Natural killer cell (primary cell): ENCODE measurements at regions not wholly inside any gene's neighbourhood (a gene's known extent, or its start where the extent isn't known, plus 50 kb on each side); places are given as distances from the start of the nearest gene placed in this dataset.

Source experiments
- ATAC-seq, 3 donors: fragments of 150-1000 bp in 2 of 3; fragments of 200-7000 bp in 1 of 3; cut with Tn5 transposase; 1 replicate in 1 of 3; 2 replicates in 2 of 3; pipeline ENCODE4 v1.10.0; 2021; ENCODE audit warnings: mild to moderate bottlenecking in 2 of 3, moderate library complexity in 2 of 3
- DNase-seq, 2 donors: peaks; one replicate each; pipeline versions ENCODE4 v3.0.0 to v3.0.0-alpha.2; 2013 to 2021; ENCODE audit warnings: mixed read lengths in 1 of 2
- H3K27ac ChIP-seq: one replicate; pipeline ENCODE4 v1.5.1; 2013; ENCODE audit warnings: mild to moderate bottlenecking, low read length
- H3K27me3 ChIP-seq: one replicate; pipeline ENCODE4 v1.6.1; 2013; ENCODE audit warnings: low read length; ENCODE audit not compliant: control insufficient read depth, insufficient read depth
- H3K36me3 ChIP-seq: one replicate; pipeline ENCODE4 v1.6.1; 2013; ENCODE audit warnings: low read length; ENCODE audit not compliant: control insufficient read depth, insufficient read depth
- H3K4me1 ChIP-seq: one replicate; pipeline ENCODE4 v1.6.1; 2013; ENCODE audit warnings: low read length; ENCODE audit not compliant: control insufficient read depth, insufficient read depth
- H3K4me3 ChIP-seq: one replicate; pipeline ENCODE4 v1.5.1; 2013; ENCODE audit warnings: low read length
- H3K9me3 ChIP-seq: one replicate; pipeline ENCODE4 v1.6.1; 2013; ENCODE audit warnings: low read length; ENCODE audit not compliant: control insufficient read depth, insufficient read depth
- H3K27ac Mint-ChIP-seq, 2 donors: one replicate each; pipeline ENCODE4 v1.8.0; 2022; ENCODE audit warnings: mild to moderate bottlenecking in 2 of 2, mixed read lengths in 2 of 2, moderate library complexity in 1 of 2
- H3K27me3 Mint-ChIP-seq, 2 donors: one replicate each; pipeline ENCODE4 v1.8.0; 2022; ENCODE audit warnings: low read depth in 2 of 2, mixed read lengths in 2 of 2
- H3K36me3 Mint-ChIP-seq: one replicate; pipeline ENCODE4 v1.8.0; 2022; ENCODE audit warnings: mixed read lengths
- H3K4me1 Mint-ChIP-seq, 2 donors: one replicate each; pipeline ENCODE4 v1.8.0; 2022; ENCODE audit warnings: mixed read lengths in 2 of 2
- H3K4me3 Mint-ChIP-seq: one replicate; pipeline ENCODE4 v1.8.0; 2022; ENCODE audit warnings: mild to moderate bottlenecking, moderate library complexity, mixed read lengths
- H3K9me3 Mint-ChIP-seq, 2 donors: one replicate each; pipeline ENCODE4 v1.8.0; 2022; ENCODE audit warnings: mixed read lengths in 2 of 2
- CTCF ChIP-seq: fragments of 200-600 bp; IDR thresholded peaks from one replicate; pipeline ENCODE4 v1.8.0; 2022; ENCODE audit warnings: antibody characterized with exemption
- WGBS: methylation state at CpG from one replicate; pipeline ENCODE4 v1.1.7; 2013; ENCODE audit warnings: missing lambda C conversion rate; ENCODE audit not compliant: insufficient coverage; 5-methylcytosine and 5-hydroxymethylcytosine counted together
- intact Hi-C: fragments of 100-400 bp; cut with micrococcal nuclease; formaldehyde crosslinking; loops from one replicate; pipeline ENCODE4 v1.14.2; 2022

GRCh38 chr4:30396772-30397475 is 323.2 kb upstream of the PCDH7 start:
- Histone ChIP-seq H3K27ac (no peak overlapping the region), H3K9me3 (no peaks in the 10 kb centered on the region), H3K36me3 (no peaks in the 10 kb centered on the region), H3K4me1 (no peaks in the 10 kb centered on the region), H3K4me3 (no peak overlapping the region), H3K27me3 (no peaks in the 10 kb centered on the region)
- intact Hi-C loops = no loop called here
- DNase-seq (no peak), ATAC-seq (no peak)
- H3K9me3 Mint-ChIP-seq = peaks cover 10 to 23% of the 10 kb centered on the region in 2 donors
- no peaks in the 10 kb centered on the region for H3K4me1 Mint-ChIP-seq
- no peak for TF ChIP-seq CTCF
- WGBS = 50% methylated on average over 1 of the region's 2 CpGs
- H3K4me3 Mint-ChIP-seq = no peak overlapping the region
- H3K27me3 Mint-ChIP-seq = no peaks in the 10 kb centered on the region
- H3K36me3 Mint-ChIP-seq = no peaks in the 10 kb centered on the region
- no peak overlapping the region for H3K27ac Mint-ChIP-seq

GRCh38 chr4:30399476-30399875 is 320.7 kb upstream of the PCDH7 start:
- H3K4me1 Mint-ChIP-seq = no peaks in the 10 kb centered on the region
- H3K9me3 ChIP-seq = no peaks in the 10 kb centered on the region
- H3K4me3 Mint-ChIP-seq = no peak overlapping the region
- H3K4me3 ChIP-seq = no peak overlapping the region
- no peaks in the 10 kb centered on the region for H3K36me3 Mint-ChIP-seq
- no peaks in the 10 kb centered on the region for H3K27me3 Mint-ChIP-seq
- H3K27ac Mint-ChIP-seq = no peak overlapping the region
- H3K36me3 ChIP-seq = no peaks in the 10 kb centered on the region
- intact Hi-C loops = no loop called here
- no peak overlapping the region for H3K27ac ChIP-seq
- ATAC-seq (no peak), DNase-seq (no peak)
- WGBS = 85% methylated on average over 1 of the region's 1 CpG
- no peaks in the 10 kb centered on the region for H3K27me3 ChIP-seq
- no peaks in the 10 kb centered on the region for H3K4me1 ChIP-seq
- TF ChIP-seq CTCF = no peak
- peaks cover 8 to 31% of the 10 kb centered on the region in 2 donors for H3K9me3 Mint-ChIP-seq

GRCh38 chr4:30402276-30402675 is 317.9 kb upstream of the PCDH7 start:
- no CpG with 5 or more reads among the region's 2 CpGs for WGBS
- no peaks in the 10 kb centered on the region for H3K4me1 ChIP-seq
- no peak for TF ChIP-seq CTCF
- H3K36me3 Mint-ChIP-seq = no peaks in the 10 kb centered on the region
- no peak for ATAC-seq
- H3K27me3 Mint-ChIP-seq = no peaks in the 10 kb centered on the region
- no peak for DNase-seq
- H3K36me3 ChIP-seq = no peaks in the 10 kb centered on the region
- H3K9me3 ChIP-seq = peaks cover 11% of the 10 kb centered on the region
- no peak overlapping the region for H3K4me3 ChIP-seq
- intact Hi-C loops = no loop called here
- H3K4me1 Mint-ChIP-seq = no peaks in the 10 kb centered on the region
- H3K27me3 ChIP-seq = no peaks in the 10 kb centered on the region
- no peak overlapping the region for H3K27ac Mint-ChIP-seq
- no peak overlapping the region for H3K4me3 Mint-ChIP-seq
- no peak overlapping the region for H3K27ac ChIP-seq
- H3K9me3 Mint-ChIP-seq = peaks cover 8 to 24% of the 10 kb centered on the region in 2 donors

GRCh38 chr4:30413915-30414314 is 306.3 kb upstream of the PCDH7 start:
- Mint-ChIP-seq H3K36me3 (no peaks in the 10 kb centered on the region), H3K9me3 (peaks cover 18 to 38% of the 10 kb centered on the region in 2 donors), H3K4me1 (no peaks in the 10 kb centered on the region), H3K27ac (no peak overlapping the region), H3K4me3 (no peak overlapping the region), H3K27me3 (no peaks in the 10 kb centered on the region)
- Histone ChIP-seq H3K4me3 (no peak overlapping the region), H3K36me3 (no peaks in the 10 kb centered on the region), H3K27me3 (no peaks in the 10 kb centered on the region), H3K9me3 (peaks cover 14% of the 10 kb centered on the region), H3K27ac (no peak overlapping the region), H3K4me1 (no peaks in the 10 kb centered on the region)
- TF ChIP-seq CTCF = no peak
- DNase-seq (no peak), ATAC-seq (no peak)
- intact Hi-C loops = no loop called here
